ENCODE measurements at regions not wholly inside any gene's neighbourhood (a gene's known extent, or its start where the extent isn't known, plus 50 kb on each side); places are given as distances from the start of the nearest gene placed in this dataset.

GRCh38 chr6:79813854-79814709, 133.3 kb downstream of the ELOVL4 start:
- TF ChIP-seq REST (IDR thresholded peaks at IDR 0.05; ENCODE audit: low read depth) = no peak
- TF ChIP-seq YY1 (IDR thresholded peaks at IDR 0.05; ENCODE audit: low read depth) = no peak
- TF ChIP-seq MAX (IDR thresholded peaks at IDR 0.05) = no peak
- TF ChIP-seq CREB1 (IDR thresholded peaks at IDR 0.05; ENCODE audit: low read depth) = no peak
- no peak for TF ChIP-seq EGR1 (IDR thresholded peaks at IDR 0.05)
- peak; percentile 83 for TF ChIP-seq RAD21 (IDR thresholded peaks at IDR 0.05; ENCODE audit: low read depth)
- TF ChIP-seq CEBPB (IDR thresholded peaks at IDR 0.05) = no peak
- TF ChIP-seq NFIC (IDR thresholded peaks at IDR 0.05) = no peak
- TF ChIP-seq TAF1 (IDR thresholded peaks at IDR 0.05; ENCODE audit: low read depth) = no peak
- TF ChIP-seq TEAD4 (IDR thresholded peaks at IDR 0.05) = no peak
- no peak for TF ChIP-seq ZBTB7A (IDR thresholded peaks at IDR 0.05; ENCODE audit: low read depth)
- TF ChIP-seq EP300 (IDR thresholded peaks at IDR 0.05; ENCODE audit: borderline replicate concordance) = no peak
- TF ChIP-seq FOXM1 (IDR thresholded peaks at IDR 0.05; ENCODE audit: borderline replicate concordance, low read depth) = no peak
- TF ChIP-seq USF1 (IDR thresholded peaks at IDR 0.05) = 0 out of 2 replicates have a peak, but pooled peaks have one; percentile 16

Measured in Ishikawa (cell line).